IMR-90 (cell line): ENCODE measurements at regions not wholly inside any gene's neighbourhood (a gene's known extent, or its start where the extent isn't known, plus 50 kb on each side); places are given as distances from the start of the nearest gene placed in this dataset.

Experiments used
- ATAC-seq: fragments of 200-7000 bp; cut with Tn5 transposase; 2 replicates; pipeline ENCODE4 v1.9.1; 2020; ENCODE audit warnings: low read depth, mild to moderate bottlenecking, moderate library complexity
- BruUV-seq: library from RNA; stranded (reverse); fragments of 400-500 nt; replicated peaks from 2 replicates; lab custom pipeline; 2021; lab: Mats Ljungman, UMichigan
- CTCF ChIA-PET: fragments of 300-600 bp; formaldehyde crosslinking; extraction: SDS; loops from one replicate; lab custom pipeline; 2021; ENCODE audit warnings: antibody characterized with exemption; lab: Yijun Ruan, JAX
- POLR2A ChIA-PET: fragments of 300-600 bp; sonication (Branson Sonifier 250); formaldehyde crosslinking; loops from one replicate; lab custom pipeline; 2022; ENCODE audit warnings: antibody characterized with exemption; ENCODE audit not compliant: unreplicated experiment; lab: Charles Lee
- DNase-seq: peaks from one replicate; pipeline ENCODE4 v3.0.0; 2013
- H2AFZ ChIP-seq: replicated peaks from 2 replicates; pipeline ENCODE3; 2013; ENCODE audit warnings: low read length, mild to moderate bottlenecking; ENCODE audit not compliant: poor library complexity
- H2AK5ac ChIP-seq: 2 replicates; pipeline ENCODE4 v1.6.1; 2013; ENCODE audit warnings: low read depth, low read length, inconsistent platforms
- H2AK9ac ChIP-seq: replicated peaks from 2 replicates; pipeline ENCODE3; 2013; ENCODE audit warnings: mild to moderate bottlenecking, low read depth, low read length, moderate library complexity; ENCODE audit not compliant: poor library complexity
- H2BK120ac ChIP-seq: 2 replicates; pipeline ENCODE4 v1.6.1; 2013; ENCODE audit warnings: low read depth, low read length, inconsistent platforms
- H2BK15ac ChIP-seq: 3 replicates; pipeline ENCODE4 v1.6.1; 2013; ENCODE audit warnings: low read depth, low read length, inconsistent platforms
- H2BK20ac ChIP-seq: 2 replicates; pipeline ENCODE4 v1.6.1; 2013; ENCODE audit warnings: low read depth, mild to moderate bottlenecking, inconsistent platforms, low read length, moderate library complexity
- H2BK5ac ChIP-seq: 2 replicates; pipeline ENCODE4 v1.6.1; 2013; ENCODE audit warnings: mild to moderate bottlenecking, low read depth, low read length, inconsistent platforms; ENCODE audit not compliant: poor library complexity, severe bottlenecking
- H3K14ac ChIP-seq: replicated peaks from 2 replicates; pipeline ENCODE4 v1.6.1; 2013; ENCODE audit warnings: low read depth, low read length, inconsistent platforms
- H3K18ac ChIP-seq: 2 replicates; pipeline ENCODE4 v1.6.1; 2013; ENCODE audit warnings: low read depth, low read length, control low read depth
- H3K23ac ChIP-seq: 2 replicates; pipeline ENCODE4 v1.6.1; 2013; ENCODE audit warnings: low read depth, low read length, inconsistent platforms
- H3K27ac ChIP-seq: 2 replicates; pipeline ENCODE4 v1.5.1; 2013; ENCODE audit warnings: mild to moderate bottlenecking, control low read depth, low read length; ENCODE audit not compliant: insufficient read depth
- H3K27me3 ChIP-seq: 2 replicates; pipeline ENCODE4 v1.6.1; 2013; ENCODE audit warnings: low read length; ENCODE audit not compliant: control insufficient read depth, insufficient read depth
- H3K36me3 ChIP-seq: 2 replicates; pipeline ENCODE4 v1.6.1; 2013; ENCODE audit warnings: low read length, mixed read lengths; ENCODE audit not compliant: control insufficient read depth, insufficient read depth
- H3K4ac ChIP-seq: 2 replicates; pipeline ENCODE4 v1.6.1; 2013; ENCODE audit warnings: low read depth, low read length, inconsistent platforms
- H3K4me1 ChIP-seq: 2 replicates; pipeline ENCODE4 v1.6.1; 2013; ENCODE audit warnings: low read length, mixed read lengths; ENCODE audit not compliant: control insufficient read depth, insufficient read depth
- H3K4me2 ChIP-seq: 2 replicates; pipeline ENCODE4 v1.6.1; 2013; ENCODE audit warnings: low read depth, mild to moderate bottlenecking, control low read depth, low read length, moderate library complexity
- H3K4me3 ChIP-seq: 2 replicates; pipeline ENCODE4 v1.5.1; 2013; ENCODE audit warnings: low read depth, mild to moderate bottlenecking, control low read depth, low read length, moderate library complexity; ENCODE audit not compliant: insufficient read depth
- H3K56ac ChIP-seq: 2 replicates; pipeline ENCODE4 v1.6.1; 2013; ENCODE audit warnings: low read length, inconsistent platforms; ENCODE audit not compliant: insufficient read depth; ENCODE audit errors: extremely low read depth
- H3K79me1 ChIP-seq, 2 experiments: 2 replicates each; pipeline ENCODE4 v1.6.1; 2013; ENCODE audit warnings: low read length in 2 of 2, inconsistent platforms in 1 of 2, low read depth in 1 of 2
- H3K9ac ChIP-seq: 2 replicates; pipeline ENCODE4 v1.6.1; 2013; ENCODE audit warnings: low read depth, low read length, control low read depth
- H3K9me1 ChIP-seq: 2 replicates; pipeline ENCODE4 v1.6.1; 2013; ENCODE audit warnings: low read length, inconsistent platforms; ENCODE audit not compliant: insufficient read depth
- H3K9me3 ChIP-seq: 2 replicates; pipeline ENCODE4 v1.6.1; 2013; ENCODE audit warnings: low read length; ENCODE audit not compliant: control insufficient read depth, insufficient read depth
- H4K20me1 ChIP-seq: 2 replicates; pipeline ENCODE4 v1.6.1; 2013; ENCODE audit warnings: low read length, inconsistent platforms; ENCODE audit not compliant: insufficient read depth
- H4K5ac ChIP-seq: 2 replicates; pipeline ENCODE4 v1.6.1; 2013; ENCODE audit warnings: mild to moderate bottlenecking, low read depth, low read length, control low read depth
- H4K8ac ChIP-seq, 2 experiments: 2 replicates each; pipeline ENCODE4 v1.6.1; 2013; ENCODE audit warnings: low read depth in 2 of 2, low read length in 2 of 2, control low read depth in 1 of 2, inconsistent platforms in 1 of 2
- H4K91ac ChIP-seq: 2 replicates; pipeline ENCODE4 v1.6.1; 2013; ENCODE audit warnings: low read depth, low read length, inconsistent platforms; ENCODE audit not compliant: insufficient read depth
- BHLHE40 ChIP-seq: fragments of 150-350 bp; IDR thresholded peaks from 2 replicates; pipeline ENCODE4 v1.6.1; 2016; ENCODE audit warnings: mild to moderate bottlenecking, low read depth, low read length
- CHD1 ChIP-seq: IDR thresholded peaks from 2 replicates; pipeline ENCODE4 v1.6.1; 2012; ENCODE audit warnings: low read depth, low read length, improper control_type of control experiment
- FOS ChIP-seq: fragments of 150-350 bp; IDR thresholded peaks from 2 replicates; pipeline ENCODE4 v1.6.1; 2016; ENCODE audit warnings: low read depth, low read length
- MAZ ChIP-seq: IDR thresholded peaks from 2 replicates; pipeline ENCODE4 v1.6.1; 2012; ENCODE audit warnings: low read depth, mild to moderate bottlenecking, low read length, improper control_type of control experiment, moderate library complexity, borderline replicate concordance
- MXI1 ChIP-seq: IDR thresholded peaks from 2 replicates; pipeline ENCODE4 v1.6.1; 2012; ENCODE audit warnings: low read depth, mild to moderate bottlenecking, low read length, moderate library complexity, borderline replicate concordance
- NFE2L2 ChIP-seq: fragments of 150-350 bp; IDR thresholded peaks from 2 replicates; pipeline ENCODE4 v1.6.1; 2016; ENCODE audit warnings: low read depth, mild to moderate bottlenecking, low read length
- RCOR1 ChIP-seq: IDR thresholded peaks from 2 replicates; pipeline ENCODE4 v1.6.1; 2012; ENCODE audit warnings: mild to moderate bottlenecking, low read length, improper control_type of control experiment; ENCODE audit not compliant: insufficient replicate concordance
- SMC3 ChIP-seq: fragments of 150-350 bp; IDR thresholded peaks from 2 replicates; pipeline ENCODE4 v1.6.1; 2016; ENCODE audit warnings: low read depth, mild to moderate bottlenecking, antibody characterized with exemption, low read length, moderate library complexity
- WGBS, 2 experiments: methylation state at CpG; one replicate each; pipeline versions ENCODE4 v1.1.5 to v1.1.7; 2013; ENCODE audit warnings: missing lambda C conversion rate in 2 of 2; ENCODE audit not compliant: insufficient read length in 1 of 2; ENCODE audit errors: extremely low coverage in 2 of 2; 5-methylcytosine and 5-hydroxymethylcytosine counted together
- dilution Hi-C: fragments of 300-500 bp; cut with HindIII; formaldehyde crosslinking; loops from one replicate; pipeline ENCODE4 v1.14.3; 2018; ENCODE audit warnings: low sequenced_read_pairs; ENCODE audit not compliant: unreplicated experiment
- in situ Hi-C: fragments of 300-500 bp; cut with MboI; formaldehyde crosslinking; loops from 3 replicates; pipeline ENCODE4 v1.14.3; 2019; ENCODE audit warnings: low sequenced_read_pairs, inconsistent platforms, mixed read lengths
- intact Hi-C: fragments of 100-400 bp; cut with micrococcal nuclease; formaldehyde crosslinking; loops from 2 replicates; pipeline ENCODE4 v1.10.0; 2022
- TF ChIP-seq, protein P1 (sequence below): conservative IDR thresholded peaks from 2 replicates; pipeline ENCODE4 v1.5.1; 2012; ENCODE audit warnings: mild to moderate bottlenecking, low read depth, low read length, improper control_type of control experiment
- TF ChIP-seq, protein P2 (sequence below): fragments of 150-350 bp; IDR thresholded peaks from 2 replicates; pipeline ENCODE4 v1.6.1; 2016; ENCODE audit warnings: low read depth, mild to moderate bottlenecking, low read length, moderate library complexity, borderline replicate concordance

DNA sequence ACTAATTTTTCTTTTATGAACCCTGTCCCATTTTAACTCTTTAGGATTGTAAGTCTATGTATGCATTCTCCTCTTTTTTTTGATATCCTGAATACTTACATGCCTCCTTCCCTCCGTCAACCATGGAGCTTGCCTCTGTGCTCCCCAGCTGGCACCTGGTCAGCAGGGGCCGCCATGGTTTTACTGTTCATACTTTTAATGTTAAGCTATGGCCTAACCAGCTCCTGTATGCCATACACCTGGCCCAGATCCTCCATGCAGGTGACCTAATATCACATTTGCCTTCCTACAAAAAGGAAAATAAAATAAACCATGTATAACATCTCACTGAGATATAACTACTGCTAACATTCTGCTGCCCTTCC lies 283.1 kb upstream of the TRIB2 start:
- no peak overlapping the region for H3K9ac ChIP-seq
- in situ Hi-C loops, result no loop called here
- no TSS peak for BruUV-seq

More for the DNA sequence above, 283.1 kb upstream of the TRIB2 start:
- Histone ChIP-seq H3K27me3 (no peaks in the 10 kb centered on the region), H2AK5ac (peak overlapping the region; percentile 42), H3K4me2 (no peak overlapping the region), H2BK15ac (peak overlapping the region; percentile 59; the same call in 1 of the 3 replicates), H2BK5ac (no peak overlapping the region), H2AK9ac (no peak overlapping the region), H4K91ac (no peak overlapping the region; the same call in 1 of the 2 replicates), H2BK120ac (no peak overlapping the region), H3K4me1 (peaks cover 14% of the 10 kb centered on the region), H3K9me3 (no peaks in the 10 kb centered on the region), H3K14ac (no peak overlapping the region), H4K8ac (no peak overlapping the region), H4K20me1 (no peaks in the 10 kb centered on the region), H2BK20ac (peak overlapping the region; percentile 13; the same call in 1 of the 2 replicates), H3K4ac (no peak overlapping the region; the same call in 1 of the 2 replicates), H4K5ac (no peak overlapping the region), H3K23ac (no peak overlapping the region), H3K18ac (no peak overlapping the region), H3K4me3 (no peak overlapping the region), H3K56ac (no peak overlapping the region), H3K27ac (no peak overlapping the region), H3K9me1 (0 out of 2 replicates have a peak, but pooled peaks cover 5% of the 10 kb centered on the region), H2AFZ (no peak overlapping the region), H3K79me1 (no peaks in the 10 kb centered on the region), H3K36me3 (no peaks in the 10 kb centered on the region)
- DNase-seq (no peak), ATAC-seq (no peak)
- dilution Hi-C loops, result no loop called here
- POLR2A ChIA-PET, result interaction anchor here (0.7 kb wide), 1 partner anchor 933 kb away, joined by 3 read pairs; no protein-coding TSS in a partner anchor
- CTCF ChIA-PET, result interaction anchor here (0.6 kb wide), 1 partner anchor 300 kb away, joined by 3 read pairs; no protein-coding TSS in a partner anchor
- intact Hi-C loops, result loop anchor here (10.0 kb wide), 1 partner anchor 379 kb away; no protein-coding TSS in a partner anchor
- TF ChIP-seq, protein P1, sequence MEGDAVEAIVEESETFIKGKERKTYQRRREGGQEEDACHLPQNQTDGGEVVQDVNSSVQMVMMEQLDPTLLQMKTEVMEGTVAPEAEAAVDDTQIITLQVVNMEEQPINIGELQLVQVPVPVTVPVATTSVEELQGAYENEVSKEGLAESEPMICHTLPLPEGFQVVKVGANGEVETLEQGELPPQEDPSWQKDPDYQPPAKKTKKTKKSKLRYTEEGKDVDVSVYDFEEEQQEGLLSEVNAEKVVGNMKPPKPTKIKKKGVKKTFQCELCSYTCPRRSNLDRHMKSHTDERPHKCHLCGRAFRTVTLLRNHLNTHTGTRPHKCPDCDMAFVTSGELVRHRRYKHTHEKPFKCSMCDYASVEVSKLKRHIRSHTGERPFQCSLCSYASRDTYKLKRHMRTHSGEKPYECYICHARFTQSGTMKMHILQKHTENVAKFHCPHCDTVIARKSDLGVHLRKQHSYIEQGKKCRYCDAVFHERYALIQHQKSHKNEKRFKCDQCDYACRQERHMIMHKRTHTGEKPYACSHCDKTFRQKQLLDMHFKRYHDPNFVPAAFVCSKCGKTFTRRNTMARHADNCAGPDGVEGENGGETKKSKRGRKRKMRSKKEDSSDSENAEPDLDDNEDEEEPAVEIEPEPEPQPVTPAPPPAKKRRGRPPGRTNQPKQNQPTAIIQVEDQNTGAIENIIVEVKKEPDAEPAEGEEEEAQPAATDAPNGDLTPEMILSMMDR, result no peak
- no peak for TF ChIP-seq NFE2L2
- TF ChIP-seq MXI1, result no peak
- TF ChIP-seq, protein P2, sequence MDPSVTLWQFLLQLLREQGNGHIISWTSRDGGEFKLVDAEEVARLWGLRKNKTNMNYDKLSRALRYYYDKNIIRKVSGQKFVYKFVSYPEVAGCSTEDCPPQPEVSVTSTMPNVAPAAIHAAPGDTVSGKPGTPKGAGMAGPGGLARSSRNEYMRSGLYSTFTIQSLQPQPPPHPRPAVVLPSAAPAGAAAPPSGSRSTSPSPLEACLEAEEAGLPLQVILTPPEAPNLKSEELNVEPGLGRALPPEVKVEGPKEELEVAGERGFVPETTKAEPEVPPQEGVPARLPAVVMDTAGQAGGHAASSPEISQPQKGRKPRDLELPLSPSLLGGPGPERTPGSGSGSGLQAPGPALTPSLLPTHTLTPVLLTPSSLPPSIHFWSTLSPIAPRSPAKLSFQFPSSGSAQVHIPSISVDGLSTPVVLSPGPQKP, result no peak
- TF ChIP-seq FOS, result no peak
- TF ChIP-seq BHLHE40, result no peak
- TF ChIP-seq RCOR1, result no peak
- no peak for TF ChIP-seq SMC3
- TF ChIP-seq CHD1, result no peak
- TF ChIP-seq MAZ, result no peak
- WGBS, 2 experiments, result 100% methylated on average over 1 of the region's 2 CpGs; no CpG with 5 or more reads in 1 of the 2 experiments
